ENCODE measurements at regions not wholly inside any gene's neighbourhood (a gene's known extent, or its start where the extent isn't known, plus 50 kb on each side); places are given as distances from the start of the nearest gene placed in this dataset.

GRCh38 chr11:69919659-69920344 is 100.6 kb upstream of the FGF3 start:
- Mint-ChIP-seq H3K9me3 (ENCODE audit: low read depth, unreplicated experiment) (no peaks in the 10 kb centered on the region), H3K36me3 (ENCODE audit: insufficient read depth, unreplicated experiment) (peaks cover 15% of the 10 kb centered on the region), H3K4me3 (ENCODE audit: low read depth, unreplicated experiment) (no peak overlapping the region), H3K4me1 (ENCODE audit: low read depth, unreplicated experiment) (peaks cover 26% of the 10 kb centered on the region), H3K27me3 (ENCODE audit: unreplicated experiment) (peaks cover 34% of the 10 kb centered on the region), H3K27ac (ENCODE audit: unreplicated experiment) (peak overlapping the region; percentile 14)
- CTCF ChIA-PET, result no interaction called here
- BruUV-seq (replicated peaks), result no TSS peak
- no peak for TF ChIP-seq CTCF (IDR thresholded peaks at IDR 0.05; ENCODE audit: unreplicated experiment)
- DNase-seq, result no peak
- intact Hi-C loops (cut with micrococcal nuclease; ENCODE audit: unreplicated experiment), result no loop called here

GRCh38 chr11:69920345-69921127 is 101.3 kb upstream of the FGF3 start:
- no peak for DNase-seq
- no peak overlapping the region for H3K4me3 Mint-ChIP-seq (ENCODE audit: low read depth, unreplicated experiment)
- H3K9me3 Mint-ChIP-seq (ENCODE audit: low read depth, unreplicated experiment), result no peaks in the 10 kb centered on the region
- intact Hi-C loops (cut with micrococcal nuclease; ENCODE audit: unreplicated experiment), result no loop called here
- BruUV-seq (replicated peaks), result no TSS peak
- peaks cover 9% of the 10 kb centered on the region for H3K36me3 Mint-ChIP-seq (ENCODE audit: insufficient read depth, unreplicated experiment)
- H3K27ac Mint-ChIP-seq (ENCODE audit: unreplicated experiment), result no peak overlapping the region
- H3K4me1 Mint-ChIP-seq (ENCODE audit: low read depth, unreplicated experiment), result peaks cover 19% of the 10 kb centered on the region
- CTCF ChIA-PET, result no interaction called here
- peaks cover 42% of the 10 kb centered on the region for H3K27me3 Mint-ChIP-seq (ENCODE audit: unreplicated experiment)
- no peak for TF ChIP-seq CTCF (IDR thresholded peaks at IDR 0.05; ENCODE audit: unreplicated experiment)

GRCh38 chr11:69921128-69922014 is 102.2 kb upstream of the FGF3 start:
- CTCF ChIA-PET, result interaction anchor here (0.7 kb wide), 1 partner anchor 161 kb away, joined by 3 read pairs; no protein-coding TSS in a partner anchor

More at GRCh38 chr11:69921128-69922014, 102.2 kb upstream of the FGF3 start:
- H3K27me3 Mint-ChIP-seq (ENCODE audit: unreplicated experiment), result peaks cover 43% of the 10 kb centered on the region
- peaks cover 17% of the 10 kb centered on the region for H3K4me1 Mint-ChIP-seq (ENCODE audit: low read depth, unreplicated experiment)
- TF ChIP-seq CTCF (IDR thresholded peaks at IDR 0.05; ENCODE audit: unreplicated experiment), result no peak
- no peak for DNase-seq
- BruUV-seq (replicated peaks), result no TSS peak
- no peak overlapping the region for H3K4me3 Mint-ChIP-seq (ENCODE audit: low read depth, unreplicated experiment)
- no peak overlapping the region for H3K27ac Mint-ChIP-seq (ENCODE audit: unreplicated experiment)
- H3K36me3 Mint-ChIP-seq (ENCODE audit: insufficient read depth, unreplicated experiment), result peaks cover 8% of the 10 kb centered on the region
- intact Hi-C loops (cut with micrococcal nuclease; ENCODE audit: unreplicated experiment), result no loop called here
- H3K9me3 Mint-ChIP-seq (ENCODE audit: low read depth, unreplicated experiment), result no peaks in the 10 kb centered on the region
